Stimulated activated CD4-positive, alpha-beta T cell treated with anti-CD3 and anti-CD28 coated beads, TNF-alpha, amount 100 ng/mL, for 1 hour (primary cell): ENCODE measurements at regions not wholly inside any gene's neighbourhood (a gene's known extent, or its start where the extent isn't known, plus 50 kb on each side); places are given as distances from the start of the nearest gene placed in this dataset.
"Not testable (repeated sequence)": the region's sequence is repeated elsewhere in the genome, so short reads cannot be mapped to it uniquely, and the experiment has no call there.

Experiments
- DNase-seq, 3 donors: peaks; one replicate each; pipeline ENCODE4 v3.0.0-alpha.2; 2020; ENCODE audit warnings: low read depth in 3 of 3, low spot score in 1 of 3

- no peak for DNase-seq
Observed at GRCh38 chr10:90023950-90024349, 322.6 kb downstream of the KIF20B start.

GRCh38 chr10:90028312-90028711 lies 326.9 kb downstream of the KIF20B start:
- DNase-seq = no peak

GRCh38 chr10:90031776-90032175 lies 330.4 kb downstream of the KIF20B start:
- no peak for DNase-seq

GRCh38 chr10:90032519-90032918 lies 331.1 kb downstream of the KIF20B start:
- DNase-seq = no peak

- DNase-seq = not testable (repeated sequence)
Observed at GRCh38 chr10:90034862-90035261, 333.5 kb downstream of the KIF20B start.

GRCh38 chr10:90041585-90041984 lies 340.2 kb downstream of the KIF20B start:
- DNase-seq = no peak

GRCh38 chr10:90042075-90042474 lies 340.7 kb downstream of the KIF20B start:
- no peak for DNase-seq

- DNase-seq = no peak
Observed at GRCh38 chr10:90047243-90047729, 345.9 kb downstream of the KIF20B start.

- DNase-seq = no peak
Observed at GRCh38 chr10:90051053-90051452, 349.7 kb downstream of the KIF20B start.

GRCh38 chr10:90051474-90051873 lies 350.1 kb downstream of the KIF20B start:
- DNase-seq = no peak

- DNase-seq = no peak
Observed at GRCh38 chr10:90062786-90063185, 361.4 kb downstream of the KIF20B start.

GRCh38 chr10:90064295-90064694 lies 362.9 kb downstream of the KIF20B start:
- no peak for DNase-seq

- no peak for DNase-seq
Observed at GRCh38 chr10:90066435-90066834, 365.0 kb downstream of the KIF20B start.

- no peak for DNase-seq
Observed at GRCh38 chr10:90075995-90076394, 374.6 kb downstream of the KIF20B start.

- no peak for DNase-seq
Observed at GRCh38 chr10:90079819-90080218, 378.4 kb downstream of the KIF20B start.

GRCh38 chr10:90086606-90087190 lies 385.3 kb downstream of the KIF20B start:
- not testable (repeated sequence) for DNase-seq

GRCh38 chr10:90087197-90088023 lies 386.0 kb downstream of the KIF20B start:
- DNase-seq = no peak

- no peak for DNase-seq
Observed at GRCh38 chr10:90088024-90088317, 386.6 kb downstream of the KIF20B start.

- no peak for DNase-seq
Observed at GRCh38 chr10:90089719-90090118, 388.3 kb downstream of the KIF20B start.

- DNase-seq = no peak
Observed at GRCh38 chr10:90096196-90096595, 394.8 kb downstream of the KIF20B start.

- DNase-seq = not testable (repeated sequence)
Observed at GRCh38 chr10:90107581-90107980, 406.2 kb downstream of the KIF20B start.

- DNase-seq = no peak
Observed at GRCh38 chr10:90111671-90112070, 410.3 kb downstream of the KIF20B start.

- no peak for DNase-seq
Observed at GRCh38 chr10:90112681-90113080, 411.3 kb downstream of the KIF20B start.
